Mucosa of gallbladder (tissue), 1 donor: ENCODE measurements at regions not wholly inside any gene's neighbourhood (a gene's known extent, or its start where the extent isn't known, plus 50 kb on each side); places are given as distances from the start of the nearest gene placed in this dataset.
"Not testable (repeated sequence)": the region's sequence is repeated elsewhere in the genome, so short reads cannot be mapped to it uniquely, and the experiment has no call there.

Source experiments
- DNase-seq: peaks from one replicate; pipeline ENCODE4 v3.0.0-alpha.2; 2020; ENCODE audit warnings: low spot score
- donor health status: DM: no; HTN: no; CAD: no.

- no peak for DNase-seq
These were observed 408.2 kb downstream of the SEC14L1 start for GRCh38 chr17:77548967-77549366.

- DNase-seq: no peak
These were observed 408.7 kb upstream of the TNRC6C start for GRCh38 chr17:77549726-77550366.

- DNase-seq: no peak
These were observed 404.9 kb upstream of the TNRC6C start for GRCh38 chr17:77553459-77554066.

GRCh38 chr17:77555121-77555591 lies 403.3 kb upstream of the TNRC6C start:
- no peak for DNase-seq

- DNase-seq: no peak
These were observed 402.7 kb upstream of the TNRC6C start for GRCh38 chr17:77555741-77556291.

GRCh38 chr17:77556383-77557061 lies 402.0 kb upstream of the TNRC6C start:
- DNase-seq: no peak

- DNase-seq: no peak
These were observed 399.5 kb upstream of the TNRC6C start for GRCh38 chr17:77558846-77559626.

- no peak for DNase-seq
These were observed 398.1 kb upstream of the TNRC6C start for GRCh38 chr17:77560381-77560780.

- no peak for DNase-seq
These were observed 397.7 kb upstream of the TNRC6C start for GRCh38 chr17:77560841-77561240.

GRCh38 chr17:77562361-77562760 lies 396.1 kb upstream of the TNRC6C start:
- DNase-seq: not testable (repeated sequence)

- DNase-seq: no peak
These were observed 394.9 kb upstream of the TNRC6C start for GRCh38 chr17:77563439-77564102.

GRCh38 chr17:77564278-77564920 lies 394.1 kb upstream of the TNRC6C start:
- DNase-seq: no peak

- DNase-seq: no peak
These were observed 393.3 kb upstream of the TNRC6C start for GRCh38 chr17:77565166-77565565.

- DNase-seq: no peak
These were observed 392.4 kb upstream of the TNRC6C start for GRCh38 chr17:77566151-77566550.

- no peak for DNase-seq
These were observed 391.9 kb upstream of the TNRC6C start for GRCh38 chr17:77566566-77567138.

- DNase-seq: no peak
These were observed 390.0 kb upstream of the TNRC6C start for GRCh38 chr17:77568540-77568939.

- DNase-seq: no peak
These were observed 388.5 kb upstream of the TNRC6C start for GRCh38 chr17:77569846-77570564.

GRCh38 chr17:77570565-77570898 lies 388.0 kb upstream of the TNRC6C start:
- DNase-seq: no peak

- no peak for DNase-seq
These were observed 387.1 kb upstream of the TNRC6C start for GRCh38 chr17:77571155-77571981.
